ENCODE measurements at regions not wholly inside any gene's neighbourhood (a gene's known extent, or its start where the extent isn't known, plus 50 kb on each side); places are given as distances from the start of the nearest gene placed in this dataset.

- Histone ChIP-seq H3K79me2 (ENCODE audit: insufficient read depth, low read length) (no peaks in the 10 kb centered on the region), H4K20me1 (ENCODE audit: insufficient read depth, low read length) (no peaks in the 10 kb centered on the region), H3K27ac (ENCODE audit: low read depth in 1 of 2, low read length in 2 of 2) (no peak overlapping the region), H2AFZ (ENCODE audit: insufficient read depth, low read depth, low read length, poor library complexity, severe bottlenecking) (no peak overlapping the region), H3K27me3 (ENCODE audit: control insufficient read depth in 2 of 2, insufficient read depth in 2 of 2, low read length in 2 of 2) (no peaks in the 10 kb centered on the region), H3K4me3 (replicated peaks in 1 of 3; ENCODE audit: low read depth in 2 of 3, low read length in 3 of 3) (no peak overlapping the region), H3K9ac (ENCODE audit: insufficient read depth, low read length, poor library complexity, severe bottlenecking) (no peak overlapping the region), H3K4me1 (ENCODE audit: control insufficient read depth in 1 of 2, insufficient read depth in 2 of 2, low read length in 2 of 2) (no peaks in the 10 kb centered on the region), H3K36me3 (replicated peaks in 1 of 2; ENCODE audit: control insufficient read depth in 1 of 2, insufficient read depth in 2 of 2, low read length in 2 of 2) (no peaks in the 10 kb centered on the region), H3K9me3 (replicated peaks in 1 of 2; ENCODE audit: control insufficient read depth in 1 of 2, insufficient read depth in 1 of 2, low read length in 2 of 2) (peaks cover 0 to 1% of the 10 kb centered on the region in 2 donors), H3K4me2 (replicated peaks; ENCODE audit: extremely low read depth, low read length, poor library complexity, severe bottlenecking) (no peak overlapping the region)
- Mint-ChIP-seq H3K4me3 (no peak overlapping the region), H3K4me1 (no peaks in the 10 kb centered on the region), H3K27ac (no peak overlapping the region), H3K27me3 (ENCODE audit: low read depth in 3 of 3) (no peaks in the 10 kb centered on the region), H3K9me3 (peaks cover 2 to 16% (median 9%) of the 10 kb centered on the region in 7 donors), H3K36me3 (no peaks in the 10 kb centered on the region)
- no peak for TF ChIP-seq CTCF (IDR thresholded peaks at IDR 0.05)
- intact Hi-C loops (cut with micrococcal nuclease): no loop called here
- DNase-seq: no peak
- WGBS (ENCODE audit: insufficient coverage): 100% methylated on average over 1 of the region's 1 CpG
Observed at GRCh38 chr5:120229036-120229435, 235.1 kb upstream of the PRR16 start.

DNA sequence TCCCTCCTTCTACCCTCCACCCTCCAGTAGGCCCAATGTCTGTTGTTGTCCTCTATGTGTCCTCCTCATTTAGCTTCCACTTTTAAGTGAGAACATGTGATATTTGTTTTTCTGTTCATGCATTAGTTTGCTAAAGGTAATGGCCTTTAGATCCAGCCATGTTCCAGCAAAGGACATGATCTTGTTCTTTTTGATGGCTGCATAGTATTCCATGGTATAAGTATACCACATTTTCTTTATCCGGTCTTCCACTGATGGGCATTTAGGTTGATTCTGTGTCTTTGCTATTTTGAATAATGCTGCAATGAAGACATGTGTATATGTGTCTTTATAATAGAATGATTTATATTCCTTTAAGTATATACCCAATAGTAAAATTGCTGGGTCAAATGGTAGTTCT, 232.5 kb upstream of the PRR16 start:
- no peak overlapping the region for H3K4me3 Mint-ChIP-seq
- intact Hi-C loops (cut with micrococcal nuclease): no loop called here

More for the DNA sequence above, 232.5 kb upstream of the PRR16 start:
- no peak for TF ChIP-seq CTCF (IDR thresholded peaks at IDR 0.05)
- Histone ChIP-seq H3K9ac (ENCODE audit: insufficient read depth, low read length, poor library complexity, severe bottlenecking) (no peak overlapping the region), H3K36me3 (replicated peaks in 1 of 2; ENCODE audit: control insufficient read depth in 1 of 2, insufficient read depth in 2 of 2, low read length in 2 of 2) (no peaks in the 10 kb centered on the region), H3K27ac (ENCODE audit: low read depth in 1 of 2, low read length in 2 of 2) (no peak overlapping the region), H2AFZ (ENCODE audit: insufficient read depth, low read depth, low read length, poor library complexity, severe bottlenecking) (no peak overlapping the region), H3K4me3 (replicated peaks in 1 of 3; ENCODE audit: low read depth in 2 of 3, low read length in 3 of 3) (no peak overlapping the region), H3K4me1 (ENCODE audit: control insufficient read depth in 1 of 2, insufficient read depth in 2 of 2, low read length in 2 of 2) (no peaks in the 10 kb centered on the region), H3K79me2 (ENCODE audit: insufficient read depth, low read length) (no peaks in the 10 kb centered on the region), H3K4me2 (replicated peaks; ENCODE audit: extremely low read depth, low read length, poor library complexity, severe bottlenecking) (no peak overlapping the region), H4K20me1 (ENCODE audit: insufficient read depth, low read length) (no peaks in the 10 kb centered on the region), H3K9me3 (replicated peaks in 1 of 2; ENCODE audit: control insufficient read depth in 1 of 2, insufficient read depth in 1 of 2, low read length in 2 of 2) (no peaks in the 10 kb centered on the region), H3K27me3 (ENCODE audit: control insufficient read depth in 2 of 2, insufficient read depth in 2 of 2, low read length in 2 of 2) (no peaks in the 10 kb centered on the region)
- Mint-ChIP-seq H3K4me1 (no peaks in the 10 kb centered on the region), H3K27me3 (ENCODE audit: low read depth in 3 of 3) (peaks cover 0 to 2% (median 0%) of the 10 kb centered on the region in 3 donors), H3K9me3 (peaks cover 4 to 21% (median 7%) of the 10 kb centered on the region in 7 donors), H3K27ac (no peak overlapping the region), H3K36me3 (peaks cover 0 to 4% of the 10 kb centered on the region in 2 donors)
- WGBS (ENCODE audit: insufficient coverage): no CpG with 5 or more reads among the region's 1 CpG
- no peak for DNase-seq
